B cell (primary cell): ENCODE measurements at regions not wholly inside any gene's neighbourhood (a gene's known extent, or its start where the extent isn't known, plus 50 kb on each side); places are given as distances from the start of the nearest gene placed in this dataset.

Source experiments
- EZH2 ChIP-seq: IDR thresholded peaks from 2 replicates; pipeline ENCODE4 v1.6.1; 2012; ENCODE audit warnings: borderline replicate concordance, low read depth, mild to moderate bottlenecking, moderate library complexity, low read length; ENCODE audit not compliant: insufficient read depth, poor library complexity, severe bottlenecking
- TF ChIP-seq, protein P1 (sequence below): fragments of 200-600 bp; IDR thresholded peaks from one replicate; pipeline ENCODE4 v1.8.0; 2022; ENCODE audit warnings: antibody characterized with exemption, mild to moderate bottlenecking

DNA sequence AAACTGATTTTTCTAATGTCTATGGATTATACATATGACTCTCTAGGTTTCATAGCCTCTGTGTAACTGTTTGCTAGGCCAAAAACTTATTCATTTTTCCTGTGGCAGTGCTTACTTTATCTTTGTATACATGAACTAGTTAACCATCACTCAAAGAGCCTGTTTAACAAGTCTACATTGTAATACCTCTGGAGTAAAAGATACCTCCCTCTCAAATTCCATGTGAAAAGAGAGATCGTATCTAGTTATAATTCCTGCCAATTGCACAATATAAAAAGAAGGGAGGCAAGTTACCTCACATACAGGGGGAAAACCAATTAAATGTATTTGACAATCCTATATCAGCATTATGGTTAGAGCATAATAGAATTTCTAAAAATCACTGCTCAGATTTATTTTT, 271.9 kb upstream of the ST8SIA4 start:
- no peak for TF ChIP-seq EZH2
- TF ChIP-seq, protein P1, sequence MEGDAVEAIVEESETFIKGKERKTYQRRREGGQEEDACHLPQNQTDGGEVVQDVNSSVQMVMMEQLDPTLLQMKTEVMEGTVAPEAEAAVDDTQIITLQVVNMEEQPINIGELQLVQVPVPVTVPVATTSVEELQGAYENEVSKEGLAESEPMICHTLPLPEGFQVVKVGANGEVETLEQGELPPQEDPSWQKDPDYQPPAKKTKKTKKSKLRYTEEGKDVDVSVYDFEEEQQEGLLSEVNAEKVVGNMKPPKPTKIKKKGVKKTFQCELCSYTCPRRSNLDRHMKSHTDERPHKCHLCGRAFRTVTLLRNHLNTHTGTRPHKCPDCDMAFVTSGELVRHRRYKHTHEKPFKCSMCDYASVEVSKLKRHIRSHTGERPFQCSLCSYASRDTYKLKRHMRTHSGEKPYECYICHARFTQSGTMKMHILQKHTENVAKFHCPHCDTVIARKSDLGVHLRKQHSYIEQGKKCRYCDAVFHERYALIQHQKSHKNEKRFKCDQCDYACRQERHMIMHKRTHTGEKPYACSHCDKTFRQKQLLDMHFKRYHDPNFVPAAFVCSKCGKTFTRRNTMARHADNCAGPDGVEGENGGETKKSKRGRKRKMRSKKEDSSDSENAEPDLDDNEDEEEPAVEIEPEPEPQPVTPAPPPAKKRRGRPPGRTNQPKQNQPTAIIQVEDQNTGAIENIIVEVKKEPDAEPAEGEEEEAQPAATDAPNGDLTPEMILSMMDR = no peak
